ENCODE measurements at regions not wholly inside any gene's neighbourhood (a gene's known extent, or its start where the extent isn't known, plus 50 kb on each side); places are given as distances from the start of the nearest gene placed in this dataset.

- Mint-ChIP-seq H3K27me3 (ENCODE audit: low read depth in 3 of 3) (no peaks in the 10 kb centered on the region), H3K4me3 (no peak overlapping the region), H3K36me3 (no peaks in the 10 kb centered on the region), H3K27ac (no peak overlapping the region), H3K9me3 (peaks cover 16 to 36% (median 24%) of the 10 kb centered on the region in 7 donors), H3K4me1 (no peaks in the 10 kb centered on the region)
- Histone ChIP-seq H4K20me1 (ENCODE audit: insufficient read depth, low read length) (no peaks in the 10 kb centered on the region), H3K9me3 (replicated peaks in 1 of 2; ENCODE audit: control insufficient read depth in 1 of 2, insufficient read depth in 1 of 2, low read length in 2 of 2) (peaks cover 22 to 30% of the 10 kb centered on the region in 2 donors), H3K27me3 (ENCODE audit: control insufficient read depth in 2 of 2, insufficient read depth in 2 of 2, low read length in 2 of 2) (no peaks in the 10 kb centered on the region), H3K27ac (ENCODE audit: low read depth in 1 of 2, low read length in 2 of 2) (no peak overlapping the region), H3K4me2 (replicated peaks; ENCODE audit: extremely low read depth, low read length, poor library complexity, severe bottlenecking) (no peak overlapping the region), H2AFZ (ENCODE audit: insufficient read depth, low read depth, low read length, poor library complexity, severe bottlenecking) (no peak overlapping the region), H3K4me3 (replicated peaks in 1 of 3; ENCODE audit: low read depth in 2 of 3, low read length in 3 of 3) (no peak overlapping the region), H3K36me3 (replicated peaks in 1 of 2; ENCODE audit: control insufficient read depth in 1 of 2, insufficient read depth in 2 of 2, low read length in 2 of 2) (no peaks in the 10 kb centered on the region), H3K9ac (ENCODE audit: insufficient read depth, low read length, poor library complexity, severe bottlenecking) (no peak overlapping the region), H3K79me2 (ENCODE audit: insufficient read depth, low read length) (no peaks in the 10 kb centered on the region), H3K4me1 (ENCODE audit: control insufficient read depth in 1 of 2, insufficient read depth in 2 of 2, low read length in 2 of 2) (no peaks in the 10 kb centered on the region)
- no peak for TF ChIP-seq CTCF (IDR thresholded peaks at IDR 0.05)
- DNase-seq: no peak
- intact Hi-C loops (cut with micrococcal nuclease): no loop called here
Measured at GRCh38 chr21:28602546-28602945, 390.1 kb downstream of the LTN1 start.

- no peak for DNase-seq
- Histone ChIP-seq H3K79me2 (ENCODE audit: insufficient read depth, low read length) (no peaks in the 10 kb centered on the region), H3K9me3 (replicated peaks in 1 of 2; ENCODE audit: control insufficient read depth in 1 of 2, insufficient read depth in 1 of 2, low read length in 2 of 2) (peaks cover 18 to 30% of the 10 kb centered on the region in 2 donors), H3K9ac (ENCODE audit: insufficient read depth, low read length, poor library complexity, severe bottlenecking) (no peak overlapping the region), H3K27ac (ENCODE audit: low read depth in 1 of 2, low read length in 2 of 2) (no peak overlapping the region), H3K4me1 (ENCODE audit: control insufficient read depth in 1 of 2, insufficient read depth in 2 of 2, low read length in 2 of 2) (no peaks in the 10 kb centered on the region), H4K20me1 (ENCODE audit: insufficient read depth, low read length) (no peaks in the 10 kb centered on the region), H3K4me2 (replicated peaks; ENCODE audit: extremely low read depth, low read length, poor library complexity, severe bottlenecking) (no peak overlapping the region), H3K4me3 (replicated peaks in 1 of 3; ENCODE audit: low read depth in 2 of 3, low read length in 3 of 3) (no peak overlapping the region), H3K36me3 (replicated peaks in 1 of 2; ENCODE audit: control insufficient read depth in 1 of 2, insufficient read depth in 2 of 2, low read length in 2 of 2) (no peaks in the 10 kb centered on the region), H2AFZ (ENCODE audit: insufficient read depth, low read depth, low read length, poor library complexity, severe bottlenecking) (no peak overlapping the region), H3K27me3 (ENCODE audit: control insufficient read depth in 2 of 2, insufficient read depth in 2 of 2, low read length in 2 of 2) (no peaks in the 10 kb centered on the region)
- WGBS (ENCODE audit: insufficient coverage): 90% methylated on average over 3 of the region's 3 CpGs
- no peak for TF ChIP-seq CTCF (IDR thresholded peaks at IDR 0.05)
- H3K4me3 Mint-ChIP-seq: no peak overlapping the region
- H3K9me3 Mint-ChIP-seq: peaks cover 17 to 30% (median 21%) of the 10 kb centered on the region in 7 donors
- intact Hi-C loops (cut with micrococcal nuclease): no loop called here
- no peaks in the 10 kb centered on the region for H3K36me3 Mint-ChIP-seq
- no peaks in the 10 kb centered on the region for H3K27me3 Mint-ChIP-seq (ENCODE audit: low read depth in 3 of 3)
- no peaks in the 10 kb centered on the region for H3K4me1 Mint-ChIP-seq
- H3K27ac Mint-ChIP-seq: no peak overlapping the region
Measured at GRCh38 chr21:28598214-28598613, 394.5 kb downstream of the LTN1 start.
